ENCODE measurements at regions not wholly inside any gene's neighbourhood (a gene's known extent, or its start where the extent isn't known, plus 50 kb on each side); places are given as distances from the start of the nearest gene placed in this dataset.

GRCh38 chr3:134083008-134083407, 53.3 kb upstream of the SLCO2A1 start:
- peaks cover 0 to 7% (median 0%) of the 10 kb centered on the region in 3 experiments for H3K27me3 ChIP-seq (ENCODE audit: control insufficient read depth in 3 of 3, insufficient read depth in 3 of 3, low read depth in 1 of 3, low read length in 3 of 3)
- no peak overlapping the region for H2BK15ac ChIP-seq (ENCODE audit: low read length)
- peaks cover 0 to 2% of the 10 kb centered on the region in 2 donors for H3K4me1 ChIP-seq (ENCODE audit: control insufficient read depth in 2 of 2, insufficient read depth in 1 of 2, low read depth in 1 of 2, low read length in 2 of 2)
- no peak overlapping the region for H3K18ac ChIP-seq (ENCODE audit: low read length)
- no peaks in the 10 kb centered on the region for H3K36me3 ChIP-seq (replicated peaks in 1 of 2; ENCODE audit: control insufficient read depth in 2 of 2, insufficient read depth in 2 of 2, low read length in 2 of 2)
- H3K4me2 ChIP-seq (ENCODE audit: insufficient read depth, low read length, poor library complexity, severe bottlenecking): no peak overlapping the region
- no peak overlapping the region for H3K14ac ChIP-seq (ENCODE audit: low read length)
- H2BK5ac ChIP-seq (ENCODE audit: low read length): no peak overlapping the region
- H2AK5ac ChIP-seq (ENCODE audit: low read depth, low read length): no peak overlapping the region
- H2BK120ac ChIP-seq (ENCODE audit: low read depth, low read length): no peak overlapping the region
- no CpG with 5 or more reads among the region's 1 CpG for WGBS, 2 donors (ENCODE audit: extremely low coverage in 2 of 2, insufficient read length in 2 of 2, insufficient replicate concordance in 1 of 2)
- H2BK12ac ChIP-seq (ENCODE audit: low read length): no peak overlapping the region
- H3K23ac ChIP-seq (ENCODE audit: low read depth, low read length, poor library complexity): no peak overlapping the region
- DNase-seq (ENCODE audit: low spot score): no peak
- H3K9ac ChIP-seq (ENCODE audit: low read depth, low read length, poor library complexity): no peak overlapping the region
- H4K8ac ChIP-seq (ENCODE audit: low read depth, low read length): no peak overlapping the region
- no peaks in the 10 kb centered on the region for H3K79me1 ChIP-seq (ENCODE audit: low read depth, low read length)
- H3K9me3 ChIP-seq (replicated peaks in 1 of 2; ENCODE audit: control insufficient read depth in 2 of 2, insufficient read depth in 1 of 2, low read depth in 1 of 2, low read length in 2 of 2): peaks cover 0 to 8% of the 10 kb centered on the region in 2 donors
- no peak overlapping the region for H3K4me3 ChIP-seq (ENCODE audit: low read length in 2 of 2)
- H2AFZ ChIP-seq (ENCODE audit: low read length): no peak overlapping the region
- H4K91ac ChIP-seq (ENCODE audit: low read depth, low read length, poor library complexity): no peak overlapping the region
- H3K4ac ChIP-seq (ENCODE audit: low read length): no peak overlapping the region
- no peak overlapping the region for H3K27ac ChIP-seq (replicated peaks; ENCODE audit: low read length)

- Histone ChIP-seq H3K9me3 (replicated peaks in 1 of 2; ENCODE audit: control insufficient read depth in 2 of 2, insufficient read depth in 1 of 2, low read depth in 1 of 2, low read length in 2 of 2) (peaks cover 0 to 8% of the 10 kb centered on the region in 2 donors), H2AFZ (ENCODE audit: low read length) (no peak overlapping the region), H2BK120ac (ENCODE audit: low read depth, low read length) (no peak overlapping the region)
These were observed 52.9 kb upstream of the SLCO2A1 start for GRCh38 chr3:134082582-134082981.

GRCh38 chr3:134081211-134081610, 51.5 kb upstream of the SLCO2A1 start:
- Histone ChIP-seq H3K4me3 (ENCODE audit: low read length in 2 of 2) (no peak overlapping the region), H4K8ac (ENCODE audit: low read depth, low read length) (no peak overlapping the region), H2AK5ac (ENCODE audit: low read depth, low read length) (no peak overlapping the region), H3K9ac (ENCODE audit: low read depth, low read length, poor library complexity) (no peak overlapping the region), H3K9me3 (replicated peaks in 1 of 2; ENCODE audit: control insufficient read depth in 2 of 2, insufficient read depth in 1 of 2, low read depth in 1 of 2, low read length in 2 of 2) (peaks cover 0 to 7% of the 10 kb centered on the region in 2 donors), H3K27ac (replicated peaks; ENCODE audit: low read length) (no peak overlapping the region), H3K4me1 (ENCODE audit: control insufficient read depth in 2 of 2, insufficient read depth in 1 of 2, low read depth in 1 of 2, low read length in 2 of 2) (peaks cover 0 to 8% of the 10 kb centered on the region in 2 donors), H3K23ac (ENCODE audit: low read depth, low read length, poor library complexity) (no peak overlapping the region), H4K91ac (ENCODE audit: low read depth, low read length, poor library complexity) (no peak overlapping the region), H3K4ac (ENCODE audit: low read length) (no peak overlapping the region), H3K18ac (ENCODE audit: low read length) (no peak overlapping the region), H3K79me1 (ENCODE audit: low read depth, low read length) (no peaks in the 10 kb centered on the region), H3K4me2 (ENCODE audit: insufficient read depth, low read length, poor library complexity, severe bottlenecking) (no peak overlapping the region), H2BK12ac (ENCODE audit: low read length) (no peak overlapping the region), H2BK15ac (ENCODE audit: low read length) (no peak overlapping the region), H3K14ac (ENCODE audit: low read length) (no peak overlapping the region), H2BK5ac (ENCODE audit: low read length) (no peak overlapping the region), H3K36me3 (replicated peaks in 1 of 2; ENCODE audit: control insufficient read depth in 2 of 2, insufficient read depth in 2 of 2, low read length in 2 of 2) (no peaks in the 10 kb centered on the region), H2AFZ (ENCODE audit: low read length) (no peak overlapping the region), H3K27me3 (ENCODE audit: control insufficient read depth in 3 of 3, insufficient read depth in 3 of 3, low read depth in 1 of 3, low read length in 3 of 3) (peaks cover 0 to 7% (median 0%) of the 10 kb centered on the region in 3 experiments), H2BK120ac (ENCODE audit: low read depth, low read length) (no peak overlapping the region)
- DNase-seq (ENCODE audit: low spot score): no peak
- WGBS, 2 donors (ENCODE audit: extremely low coverage in 2 of 2, insufficient read length in 2 of 2, insufficient replicate concordance in 1 of 2): no CpG with 5 or more reads among the region's 3 CpGs

More at GRCh38 chr3:134082582-134082981, 52.9 kb upstream of the SLCO2A1 start:
- Histone ChIP-seq H3K4ac (ENCODE audit: low read length) (no peak overlapping the region), H3K14ac (ENCODE audit: low read length) (no peak overlapping the region), H4K8ac (ENCODE audit: low read depth, low read length) (no peak overlapping the region), H2BK5ac (ENCODE audit: low read length) (no peak overlapping the region), H3K18ac (ENCODE audit: low read length) (no peak overlapping the region), H3K4me1 (ENCODE audit: control insufficient read depth in 2 of 2, insufficient read depth in 1 of 2, low read depth in 1 of 2, low read length in 2 of 2) (peaks cover 0 to 2% of the 10 kb centered on the region in 2 donors), H3K27ac (replicated peaks; ENCODE audit: low read length) (no peak overlapping the region), H3K27me3 (ENCODE audit: control insufficient read depth in 3 of 3, insufficient read depth in 3 of 3, low read depth in 1 of 3, low read length in 3 of 3) (peaks cover 0 to 7% (median 0%) of the 10 kb centered on the region in 3 experiments), H2BK15ac (ENCODE audit: low read length) (no peak overlapping the region), H3K4me2 (ENCODE audit: insufficient read depth, low read length, poor library complexity, severe bottlenecking) (no peak overlapping the region), H4K91ac (ENCODE audit: low read depth, low read length, poor library complexity) (no peak overlapping the region), H2BK12ac (ENCODE audit: low read length) (no peak overlapping the region), H2AK5ac (ENCODE audit: low read depth, low read length) (no peak overlapping the region), H3K9ac (ENCODE audit: low read depth, low read length, poor library complexity) (no peak overlapping the region), H3K36me3 (replicated peaks in 1 of 2; ENCODE audit: control insufficient read depth in 2 of 2, insufficient read depth in 2 of 2, low read length in 2 of 2) (no peaks in the 10 kb centered on the region), H3K4me3 (ENCODE audit: low read length in 2 of 2) (no peak overlapping the region), H3K79me1 (ENCODE audit: low read depth, low read length) (no peaks in the 10 kb centered on the region), H3K23ac (ENCODE audit: low read depth, low read length, poor library complexity) (no peak overlapping the region)
- DNase-seq (ENCODE audit: low spot score): no peak
- no CpG with 5 or more reads among the region's 2 CpGs for WGBS, 2 donors (ENCODE audit: extremely low coverage in 2 of 2, insufficient read length in 2 of 2, insufficient replicate concordance in 1 of 2)

DNA sequence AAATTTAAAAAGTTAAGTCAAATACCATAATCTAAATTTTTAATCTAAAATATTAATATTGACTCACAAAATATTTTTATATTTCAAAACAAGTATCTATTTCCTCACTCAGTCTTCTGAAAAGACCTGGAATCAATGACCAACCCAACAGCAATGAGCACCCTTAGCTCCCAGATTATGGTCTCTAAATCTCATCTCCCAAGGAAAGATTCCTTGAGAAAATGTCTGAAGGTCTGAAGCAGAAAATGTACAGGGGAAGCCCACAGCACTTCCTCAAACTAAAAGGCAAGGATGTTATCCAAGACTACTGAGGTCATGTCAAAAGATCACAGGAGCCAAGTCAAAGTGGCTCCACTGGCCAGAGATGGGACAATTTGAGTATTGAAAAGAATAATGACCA, 51.0 kb upstream of the SLCO2A1 start:
- Histone ChIP-seq H3K4ac (ENCODE audit: low read length) (no peak overlapping the region), H3K4me3 (ENCODE audit: low read length in 2 of 2) (no peak overlapping the region), H3K23ac (ENCODE audit: low read depth, low read length, poor library complexity) (no peak overlapping the region), H3K9ac (ENCODE audit: low read depth, low read length, poor library complexity) (no peak overlapping the region), H4K8ac (ENCODE audit: low read depth, low read length) (no peak overlapping the region), H2BK15ac (ENCODE audit: low read length) (no peak overlapping the region), H2AFZ (ENCODE audit: low read length) (no peak overlapping the region), H3K79me1 (ENCODE audit: low read depth, low read length) (no peaks in the 10 kb centered on the region), H3K9me3 (replicated peaks in 1 of 2; ENCODE audit: control insufficient read depth in 2 of 2, insufficient read depth in 1 of 2, low read depth in 1 of 2, low read length in 2 of 2) (peaks cover 0 to 7% of the 10 kb centered on the region in 2 donors), H3K14ac (ENCODE audit: low read length) (no peak overlapping the region), H2AK5ac (ENCODE audit: low read depth, low read length) (no peak overlapping the region), H3K27ac (replicated peaks; ENCODE audit: low read length) (no peak overlapping the region), H3K36me3 (replicated peaks in 1 of 2; ENCODE audit: control insufficient read depth in 2 of 2, insufficient read depth in 2 of 2, low read length in 2 of 2) (no peaks in the 10 kb centered on the region), H4K91ac (ENCODE audit: low read depth, low read length, poor library complexity) (no peak overlapping the region), H3K4me1 (ENCODE audit: control insufficient read depth in 2 of 2, insufficient read depth in 1 of 2, low read depth in 1 of 2, low read length in 2 of 2) (peaks cover 0 to 8% of the 10 kb centered on the region in 2 donors), H2BK120ac (ENCODE audit: low read depth, low read length) (no peak overlapping the region), H2BK5ac (ENCODE audit: low read length) (no peak overlapping the region), H3K4me2 (ENCODE audit: insufficient read depth, low read length, poor library complexity, severe bottlenecking) (no peak overlapping the region), H2BK12ac (ENCODE audit: low read length) (no peak overlapping the region), H3K27me3 (ENCODE audit: control insufficient read depth in 3 of 3, insufficient read depth in 3 of 3, low read depth in 1 of 3, low read length in 3 of 3) (peaks cover 0 to 7% (median 0%) of the 10 kb centered on the region in 3 experiments), H3K18ac (ENCODE audit: low read length) (no peak overlapping the region)
- no peak for DNase-seq (ENCODE audit: low spot score)

Data from neuronal stem cell (in vitro differentiated cells).